Neural progenitor cell (in vitro differentiated cells): ENCODE measurements at regions not wholly inside any gene's neighbourhood (a gene's known extent, or its start where the extent isn't known, plus 50 kb on each side); places are given as distances from the start of the nearest gene placed in this dataset.

ENCODE experiments used
- DNase-seq: peaks from one replicate; pipeline ENCODE4 v3.0.0-alpha.2; 2016; ENCODE audit warnings: low spot score
- H2AFZ ChIP-seq: fragments of 200-600 bp; sonication (generic); replicated peaks from 2 replicates; pipeline ENCODE4 v1.6.1; 2016; ENCODE audit warnings: antibody characterized with exemption
- H3F3A ChIP-seq: fragments of 200-600 bp; sonication (generic); 2 replicates; pipeline ENCODE4 v1.6.1; 2016; ENCODE audit warnings: antibody characterized with exemption, low read depth
- H3K27ac ChIP-seq: fragments of 200-600 bp; sonication (generic); 2 replicates; pipeline ENCODE4 v1.5.1; 2016; ENCODE audit warnings: mild to moderate bottlenecking
- H3K27me3 ChIP-seq: fragments of 200-600 bp; sonication (generic); 2 replicates; pipeline ENCODE4 v1.6.1; 2016; ENCODE audit warnings: mild to moderate bottlenecking, moderate library complexity
- H3K36me3 ChIP-seq: fragments of 200-600 bp; sonication (generic); 2 replicates; pipeline ENCODE4 v1.5.1; 2016
- H3K4me1 ChIP-seq: fragments of 200-600 bp; sonication (generic); 2 replicates; pipeline ENCODE4 v1.6.1; 2016; ENCODE audit warnings: mixed run types
- H3K4me2 ChIP-seq: fragments of 200-600 bp; sonication (generic); 2 replicates; pipeline ENCODE4 v1.6.1; 2016
- H3K4me3 ChIP-seq: fragments of 200-600 bp; sonication (generic); 2 replicates; pipeline ENCODE4 v1.5.1; 2016
- H3K79me2 ChIP-seq: fragments of 200-600 bp; sonication (generic); 2 replicates; pipeline ENCODE4 v1.6.1; 2016; ENCODE audit warnings: low read depth
- H3K9ac ChIP-seq: fragments of 200-600 bp; sonication (generic); 2 replicates; pipeline ENCODE4 v1.6.1; 2016
- H3K9me3 ChIP-seq: fragments of 200-600 bp; sonication (generic); 2 replicates; pipeline ENCODE4 v1.5.1; 2016; ENCODE audit warnings: low read depth
- H4K20me1 ChIP-seq: fragments of 200-600 bp; sonication (generic); 2 replicates; pipeline ENCODE4 v1.6.1; 2016; ENCODE audit warnings: low read depth
- H3K27ac Mint-ChIP-seq: 3 replicates; pipeline ENCODE4 v1.8.0; 2021; ENCODE audit warnings: mixed read lengths
- H3K27me3 Mint-ChIP-seq: 2 replicates; pipeline ENCODE4 v1.8.0; 2022; ENCODE audit warnings: low read depth, mild to moderate bottlenecking, inconsistent platforms, moderate library complexity, mixed read lengths; ENCODE audit not compliant: insufficient read depth
- H3K36me3 Mint-ChIP-seq: 3 replicates; pipeline ENCODE4 v1.8.0; 2021; ENCODE audit warnings: mixed read lengths
- H3K4me1 Mint-ChIP-seq: 3 replicates; pipeline ENCODE4 v1.8.0; 2021; ENCODE audit warnings: mixed read lengths
- H3K4me3 Mint-ChIP-seq: 3 replicates; pipeline ENCODE4 v1.8.0; 2021; ENCODE audit warnings: mild to moderate bottlenecking, moderate library complexity, mixed read lengths
- H3K9me3 Mint-ChIP-seq: 3 replicates; pipeline ENCODE4 v1.8.0; 2020; ENCODE audit warnings: mixed read lengths
- EZH2 ChIP-seq: fragments of 200-600 bp; sonication (generic); IDR thresholded peaks from 2 replicates; pipeline ENCODE4 v1.6.1; 2017; ENCODE audit warnings: antibody characterized with exemption, mild to moderate bottlenecking, moderate library complexity
- EZH2phosphoT487 ChIP-seq: fragments of 200-600 bp; sonication (generic); IDR thresholded peaks from 2 replicates; pipeline ENCODE4 v1.6.1; 2017; ENCODE audit warnings: antibody characterized with exemption
- TF ChIP-seq, protein P1 (sequence below): fragments of 200-600 bp; sonication (generic); IDR thresholded peaks from 2 replicates; pipeline ENCODE4 v1.5.1; 2017; ENCODE audit warnings: antibody characterized with exemption, mild to moderate bottlenecking

DNA sequence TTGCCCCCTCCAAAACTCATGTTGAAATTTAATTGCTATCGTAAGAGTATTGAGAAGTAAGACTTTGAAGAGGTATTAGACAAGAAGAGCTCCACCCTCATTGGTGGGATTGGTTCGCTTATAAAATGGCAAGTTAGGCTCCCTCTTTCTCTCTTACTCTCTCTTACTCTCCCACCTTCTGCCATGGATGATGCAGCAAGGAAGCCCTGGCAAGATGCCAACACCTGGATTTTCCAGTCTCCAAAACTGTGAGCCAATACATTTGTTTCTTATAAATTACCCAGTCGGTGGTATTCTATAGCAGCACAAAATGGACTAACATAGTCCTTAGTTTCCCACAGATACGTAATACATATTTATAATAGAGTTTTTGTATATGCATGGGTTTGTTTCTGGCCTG lies 119.4 kb downstream of the DDIT4L start:
- H3K27ac ChIP-seq = no peak overlapping the region
- no peak overlapping the region for H3K9ac ChIP-seq
- H3K27ac Mint-ChIP-seq = no peak overlapping the region
- DNase-seq = no peak
- peaks cover 17% of the 10 kb centered on the region for H3K4me1 ChIP-seq
- H3K9me3 Mint-ChIP-seq = peaks cover 2% of the 10 kb centered on the region
- H3K79me2 ChIP-seq = no peaks in the 10 kb centered on the region
- H4K20me1 ChIP-seq = no peaks in the 10 kb centered on the region
- H3K36me3 Mint-ChIP-seq = peaks cover 2% of the 10 kb centered on the region
- H3K4me2 ChIP-seq = no peak overlapping the region
- TF ChIP-seq, protein P1, sequence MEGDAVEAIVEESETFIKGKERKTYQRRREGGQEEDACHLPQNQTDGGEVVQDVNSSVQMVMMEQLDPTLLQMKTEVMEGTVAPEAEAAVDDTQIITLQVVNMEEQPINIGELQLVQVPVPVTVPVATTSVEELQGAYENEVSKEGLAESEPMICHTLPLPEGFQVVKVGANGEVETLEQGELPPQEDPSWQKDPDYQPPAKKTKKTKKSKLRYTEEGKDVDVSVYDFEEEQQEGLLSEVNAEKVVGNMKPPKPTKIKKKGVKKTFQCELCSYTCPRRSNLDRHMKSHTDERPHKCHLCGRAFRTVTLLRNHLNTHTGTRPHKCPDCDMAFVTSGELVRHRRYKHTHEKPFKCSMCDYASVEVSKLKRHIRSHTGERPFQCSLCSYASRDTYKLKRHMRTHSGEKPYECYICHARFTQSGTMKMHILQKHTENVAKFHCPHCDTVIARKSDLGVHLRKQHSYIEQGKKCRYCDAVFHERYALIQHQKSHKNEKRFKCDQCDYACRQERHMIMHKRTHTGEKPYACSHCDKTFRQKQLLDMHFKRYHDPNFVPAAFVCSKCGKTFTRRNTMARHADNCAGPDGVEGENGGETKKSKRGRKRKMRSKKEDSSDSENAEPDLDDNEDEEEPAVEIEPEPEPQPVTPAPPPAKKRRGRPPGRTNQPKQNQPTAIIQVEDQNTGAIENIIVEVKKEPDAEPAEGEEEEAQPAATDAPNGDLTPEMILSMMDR = no peak
- TF ChIP-seq EZH2phosphoT487 (no peak), EZH2 (no peak)
- H3K27me3 ChIP-seq = no peaks in the 10 kb centered on the region
- H3K27me3 Mint-ChIP-seq = no peaks in the 10 kb centered on the region
- H2AFZ ChIP-seq = no peak overlapping the region
- peaks cover 21% of the 10 kb centered on the region for H3F3A ChIP-seq
- no peaks in the 10 kb centered on the region for H3K36me3 ChIP-seq
- no peak overlapping the region for H3K4me3 Mint-ChIP-seq
- H3K4me3 ChIP-seq = no peak overlapping the region
- H3K9me3 ChIP-seq = no peaks in the 10 kb centered on the region
- H3K4me1 Mint-ChIP-seq = peaks cover 2% of the 10 kb centered on the region

DNA sequence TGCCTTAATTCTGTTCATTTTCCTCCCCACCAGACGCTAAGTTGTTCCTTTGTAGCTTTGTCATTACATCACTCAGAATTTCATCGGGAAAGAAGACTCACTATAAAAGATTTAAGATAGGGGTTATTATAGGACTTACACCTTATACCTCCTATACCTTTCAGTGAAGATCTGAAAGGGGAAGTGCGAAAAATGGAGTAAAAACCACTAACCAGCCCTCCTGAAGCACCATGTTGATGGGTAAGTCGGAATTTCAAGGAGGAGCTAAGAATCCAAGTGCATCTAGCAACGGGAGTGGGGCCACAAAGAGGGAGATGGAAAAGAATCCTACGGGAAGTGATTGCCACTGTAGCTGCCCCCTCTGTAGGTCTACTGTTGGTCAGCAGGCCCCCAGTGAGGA lies 119.1 kb upstream of the H2AZ1 start:
- no peaks in the 10 kb centered on the region for H4K20me1 ChIP-seq
- H3K4me3 ChIP-seq = no peak overlapping the region
- H3K27ac ChIP-seq = no peak overlapping the region
- H3K36me3 ChIP-seq = no peaks in the 10 kb centered on the region
- Mint-ChIP-seq H3K9me3 (peaks cover 2% of the 10 kb centered on the region), H3K4me1 (peaks cover 2% of the 10 kb centered on the region), H3K27me3 (no peaks in the 10 kb centered on the region), H3K36me3 (peaks cover 2% of the 10 kb centered on the region), H3K27ac (no peak overlapping the region), H3K4me3 (no peak overlapping the region)
- no peak overlapping the region for H3K4me2 ChIP-seq
- H3F3A ChIP-seq = peaks cover 21% of the 10 kb centered on the region
- peak overlapping the region; percentile 58 for H2AFZ ChIP-seq
- no peaks in the 10 kb centered on the region for H3K9me3 ChIP-seq
- TF ChIP-seq EZH2 = no peak
- no peak for TF ChIP-seq EZH2phosphoT487
- TF ChIP-seq, protein P1 = no peak
- peaks cover 17% of the 10 kb centered on the region for H3K4me1 ChIP-seq
- H3K27me3 ChIP-seq = no peaks in the 10 kb centered on the region
- no peak for DNase-seq
- no peak overlapping the region for H3K9ac ChIP-seq
- H3K79me2 ChIP-seq = no peaks in the 10 kb centered on the region

GRCh38 chr4:100067255-100067654 lies 117.2 kb upstream of the H2AZ1 start:
- Histone ChIP-seq H3F3A (peaks cover 21% of the 10 kb centered on the region), H3K4me2 (no peak overlapping the region), H3K27ac (peak overlapping the region; percentile 62), H3K4me1 (peaks cover 17% of the 10 kb centered on the region), H4K20me1 (no peaks in the 10 kb centered on the region), H3K4me3 (no peak overlapping the region), H3K79me2 (no peaks in the 10 kb centered on the region), H3K9ac (no peak overlapping the region), H2AFZ (no peak overlapping the region), H3K9me3 (no peaks in the 10 kb centered on the region), H3K27me3 (no peaks in the 10 kb centered on the region), H3K36me3 (no peaks in the 10 kb centered on the region)
- DNase-seq = no peak
- Mint-ChIP-seq H3K27me3 (no peaks in the 10 kb centered on the region), H3K27ac (no peak overlapping the region), H3K36me3 (peaks cover 2% of the 10 kb centered on the region), H3K4me3 (no peak overlapping the region), H3K4me1 (peaks cover 2% of the 10 kb centered on the region), H3K9me3 (peaks cover 2% of the 10 kb centered on the region)
- TF ChIP-seq, protein P1 = no peak
- no peak for TF ChIP-seq EZH2
- no peak for TF ChIP-seq EZH2phosphoT487
